ENCODE measurements at regions not wholly inside any gene's neighbourhood (a gene's known extent, or its start where the extent isn't known, plus 50 kb on each side); places are given as distances from the start of the nearest gene placed in this dataset.

DNA sequence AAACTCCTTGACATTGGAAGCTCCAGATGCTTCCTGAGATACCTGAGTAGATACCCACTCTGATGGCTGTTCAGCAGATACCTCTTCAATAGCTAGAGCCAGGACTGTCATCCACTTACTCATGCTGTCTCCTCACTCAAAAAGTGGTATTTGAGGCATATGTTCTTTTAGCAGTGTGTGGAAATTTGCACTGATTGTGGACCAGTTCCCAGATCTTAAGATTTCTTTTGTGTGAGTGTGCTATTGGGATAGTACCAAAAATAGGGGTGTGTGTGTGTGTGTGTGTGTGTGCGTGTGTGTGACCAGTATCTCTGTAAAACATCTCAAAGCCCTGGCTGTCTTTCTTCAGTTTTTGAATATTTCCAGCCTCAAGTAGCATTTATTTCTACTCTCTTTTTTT is 108.3 kb downstream of the SLITRK5 start:
- no peak for TF ChIP-seq POLR2AphosphoS5 (IDR thresholded peaks at IDR 0.05; ENCODE audit: low read depth, low read length)
- TF ChIP-seq POLR2A (IDR thresholded peaks at IDR 0.05; ENCODE audit: low read depth, low read length), result no peak
- no peak for TF ChIP-seq TAF1 (IDR thresholded peaks at IDR 0.05; ENCODE audit: borderline replicate concordance, low read depth, low read length)

All from GM12892 (cell line).